SK-N-MC (cell line): ENCODE measurements at regions not wholly inside any gene's neighbourhood (a gene's known extent, or its start where the extent isn't known, plus 50 kb on each side); places are given as distances from the start of the nearest gene placed in this dataset.

Experiments
- EZH2 ChIP-seq: fragments of 200-600 bp; sonication (generic); IDR thresholded peaks from one replicate; pipeline ENCODE4 v1.6.1; 2017; ENCODE audit warnings: antibody characterized with exemption
- FOXP2 ChIP-seq: optimal IDR thresholded peaks from 2 replicates; pipeline ENCODE3; 2011; ENCODE audit warnings: mild to moderate bottlenecking, moderate library complexity; ENCODE audit not compliant: insufficient read depth; ENCODE audit errors: extremely low read length, control extremely low read depth
- POLR2AphosphoS5 ChIP-seq: IDR thresholded peaks from 2 replicates; pipeline ENCODE4 v1.6.1; 2012; ENCODE audit warnings: mild to moderate bottlenecking, low read depth, low read length, borderline replicate concordance

GRCh38 chr4:123034023-123034422 lies 111.6 kb upstream of the NUDT6 start:
- TF ChIP-seq POLR2AphosphoS5, result no peak
- no peak for TF ChIP-seq EZH2
- no peak for TF ChIP-seq FOXP2
